ENCODE measurements at regions not wholly inside any gene's neighbourhood (a gene's known extent, or its start where the extent isn't known, plus 50 kb on each side); places are given as distances from the start of the nearest gene placed in this dataset.

GRCh38 chr2:2931318-2932075 is 446.1 kb downstream of the EIPR1 start:
- Histone ChIP-seq H3K9me3 (ENCODE audit: control insufficient read depth in 1 of 2, insufficient read depth in 1 of 2, low read length in 2 of 2) (peaks cover 0 to 27% of the 10 kb centered on the region in 2 experiments), H3K4me1 (ENCODE audit: insufficient read depth, low read length) (no peaks in the 10 kb centered on the region), H3K4me3 (ENCODE audit: low read length) (no peak overlapping the region), H3K27me3 (ENCODE audit: control insufficient read depth in 1 of 2, insufficient read depth in 2 of 2, low read length in 2 of 2) (no peaks in the 10 kb centered on the region), H3K36me3 (ENCODE audit: insufficient read depth, low read length) (no peaks in the 10 kb centered on the region), H3K27ac (ENCODE audit: low read depth in 1 of 2, low read length in 2 of 2) (no peak overlapping the region)
- POLR2A ChIA-PET, result no interaction called here
- CTCF ChIA-PET, result no interaction called here
- Mint-ChIP-seq H3K27me3 (peaks cover 13% of the 10 kb centered on the region), H3K36me3 (ENCODE audit: low read depth) (no peaks in the 10 kb centered on the region), H3K27ac (no peak overlapping the region), H3K4me3 (no peak overlapping the region), H3K4me1 (ENCODE audit: low read depth) (no peaks in the 10 kb centered on the region), H3K9me3 (peaks cover 6% of the 10 kb centered on the region)
- DNase-seq (no peak), ATAC-seq (ENCODE audit: poor library complexity) (no peak)
- TF ChIP-seq, protein P1, sequence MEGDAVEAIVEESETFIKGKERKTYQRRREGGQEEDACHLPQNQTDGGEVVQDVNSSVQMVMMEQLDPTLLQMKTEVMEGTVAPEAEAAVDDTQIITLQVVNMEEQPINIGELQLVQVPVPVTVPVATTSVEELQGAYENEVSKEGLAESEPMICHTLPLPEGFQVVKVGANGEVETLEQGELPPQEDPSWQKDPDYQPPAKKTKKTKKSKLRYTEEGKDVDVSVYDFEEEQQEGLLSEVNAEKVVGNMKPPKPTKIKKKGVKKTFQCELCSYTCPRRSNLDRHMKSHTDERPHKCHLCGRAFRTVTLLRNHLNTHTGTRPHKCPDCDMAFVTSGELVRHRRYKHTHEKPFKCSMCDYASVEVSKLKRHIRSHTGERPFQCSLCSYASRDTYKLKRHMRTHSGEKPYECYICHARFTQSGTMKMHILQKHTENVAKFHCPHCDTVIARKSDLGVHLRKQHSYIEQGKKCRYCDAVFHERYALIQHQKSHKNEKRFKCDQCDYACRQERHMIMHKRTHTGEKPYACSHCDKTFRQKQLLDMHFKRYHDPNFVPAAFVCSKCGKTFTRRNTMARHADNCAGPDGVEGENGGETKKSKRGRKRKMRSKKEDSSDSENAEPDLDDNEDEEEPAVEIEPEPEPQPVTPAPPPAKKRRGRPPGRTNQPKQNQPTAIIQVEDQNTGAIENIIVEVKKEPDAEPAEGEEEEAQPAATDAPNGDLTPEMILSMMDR (IDR thresholded peaks at IDR 0.05), result no peak
- intact Hi-C loops (cut with DNase I, micrococcal nuclease), result no loop called here

GRCh38 chr2:2930841-2931240 is 446.8 kb downstream of the EIPR1 start:
- Mint-ChIP-seq H3K9me3 (peaks cover 6% of the 10 kb centered on the region), H3K27ac (no peak overlapping the region), H3K27me3 (peaks cover 13% of the 10 kb centered on the region), H3K4me3 (no peak overlapping the region), H3K4me1 (ENCODE audit: low read depth) (no peaks in the 10 kb centered on the region), H3K36me3 (ENCODE audit: low read depth) (no peaks in the 10 kb centered on the region)
- TF ChIP-seq, protein P1 (IDR thresholded peaks at IDR 0.05), result no peak
- ATAC-seq (ENCODE audit: poor library complexity) (no peak), DNase-seq (no peak)
- POLR2A ChIA-PET, result no interaction called here
- CTCF ChIA-PET, result no interaction called here
- no peaks in the 10 kb centered on the region for H3K36me3 ChIP-seq (ENCODE audit: insufficient read depth, low read length)
- H3K9me3 ChIP-seq (ENCODE audit: control insufficient read depth in 1 of 2, insufficient read depth in 1 of 2, low read length in 2 of 2), result peaks cover 0 to 20% of the 10 kb centered on the region in 2 experiments
- H3K4me3 ChIP-seq (ENCODE audit: low read length), result no peak overlapping the region
- no peaks in the 10 kb centered on the region for H3K4me1 ChIP-seq (ENCODE audit: insufficient read depth, low read length)
- intact Hi-C loops (cut with DNase I, micrococcal nuclease), result no loop called here
- H3K27me3 ChIP-seq (ENCODE audit: control insufficient read depth in 1 of 2, insufficient read depth in 2 of 2, low read length in 2 of 2), result no peaks in the 10 kb centered on the region
- H3K27ac ChIP-seq (ENCODE audit: low read depth in 1 of 2, low read length in 2 of 2), result no peak overlapping the region

DNA sequence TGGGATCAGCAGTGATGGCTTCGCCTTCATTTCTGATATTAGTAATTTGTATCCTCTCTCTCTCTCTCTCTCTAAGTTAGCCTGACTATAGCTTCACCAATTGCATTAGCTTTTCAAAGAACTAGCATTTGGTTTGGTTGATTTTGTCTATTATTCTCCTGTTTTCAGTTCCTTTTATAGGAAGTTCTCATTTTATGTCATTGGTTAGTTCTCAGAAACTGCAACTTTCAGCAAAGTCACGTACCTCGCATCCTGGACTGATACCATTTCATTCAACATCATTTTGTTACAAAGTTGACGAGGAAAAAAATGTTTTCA is 450.8 kb downstream of the EIPR1 start:
- H3K9me3 ChIP-seq (ENCODE audit: control insufficient read depth in 1 of 2, insufficient read depth in 1 of 2, low read length in 2 of 2), result peaks cover 0 to 9% of the 10 kb centered on the region in 2 experiments
- ATAC-seq (ENCODE audit: poor library complexity), result no peak
- no peaks in the 10 kb centered on the region for H3K36me3 Mint-ChIP-seq (ENCODE audit: low read depth)

More for the DNA sequence above, 450.8 kb downstream of the EIPR1 start:
- TF ChIP-seq, protein P1 (IDR thresholded peaks at IDR 0.05), result no peak
- Histone ChIP-seq H3K4me3 (ENCODE audit: low read length) (no peak overlapping the region), H3K4me1 (ENCODE audit: insufficient read depth, low read length) (no peaks in the 10 kb centered on the region), H3K36me3 (ENCODE audit: insufficient read depth, low read length) (no peaks in the 10 kb centered on the region), H3K27ac (ENCODE audit: low read depth in 1 of 2, low read length in 2 of 2) (no peak overlapping the region), H3K27me3 (ENCODE audit: control insufficient read depth in 1 of 2, insufficient read depth in 2 of 2, low read length in 2 of 2) (no peaks in the 10 kb centered on the region)
- no peak for DNase-seq
- Mint-ChIP-seq H3K4me3 (no peak overlapping the region), H3K9me3 (peaks cover 6% of the 10 kb centered on the region), H3K27ac (no peak overlapping the region), H3K27me3 (peaks cover 4% of the 10 kb centered on the region), H3K4me1 (ENCODE audit: low read depth) (no peaks in the 10 kb centered on the region)
- intact Hi-C loops (cut with DNase I, micrococcal nuclease), result no loop called here
- ChIA-PET CTCF (no interaction called here), POLR2A (no interaction called here)

Measured in CD4-positive, alpha-beta T cell (primary cell).